Endothelial cell (in vitro differentiated cells): ENCODE measurements at regions not wholly inside any gene's neighbourhood (a gene's known extent, or its start where the extent isn't known, plus 50 kb on each side); places are given as distances from the start of the nearest gene placed in this dataset.
"Not testable (repeated sequence)": the region's sequence is repeated elsewhere in the genome, so short reads cannot be mapped to it uniquely, and the experiment has no call there.

Experiments
- DNase-seq: peaks from one replicate; pipeline ENCODE4 v3.0.0; 2021; ENCODE audit warnings: low spot score
- H3K27ac Mint-ChIP-seq: one replicate; pipeline ENCODE4 v1.8.0; 2021; ENCODE audit warnings: mixed read lengths, inconsistent platforms; ENCODE audit not compliant: unreplicated experiment
- H3K27me3 Mint-ChIP-seq: one replicate; pipeline ENCODE4 v1.8.0; 2021; ENCODE audit warnings: mild to moderate bottlenecking, moderate library complexity, mixed read lengths, inconsistent platforms; ENCODE audit not compliant: unreplicated experiment
- H3K36me3 Mint-ChIP-seq: one replicate; pipeline ENCODE4 v1.8.0; 2021; ENCODE audit warnings: mild to moderate bottlenecking, low read depth, mixed read lengths, inconsistent platforms; ENCODE audit not compliant: unreplicated experiment
- H3K4me1 Mint-ChIP-seq: one replicate; pipeline ENCODE4 v1.8.0; 2021; ENCODE audit warnings: mild to moderate bottlenecking, mixed read lengths, inconsistent platforms; ENCODE audit not compliant: unreplicated experiment
- H3K4me3 Mint-ChIP-seq: one replicate; pipeline ENCODE4 v1.8.0; 2021; ENCODE audit warnings: mild to moderate bottlenecking, mixed read lengths, inconsistent platforms; ENCODE audit not compliant: unreplicated experiment
- H3K9me3 Mint-ChIP-seq: one replicate; pipeline ENCODE4 v1.8.0; 2021; ENCODE audit warnings: mixed read lengths, inconsistent platforms; ENCODE audit not compliant: unreplicated experiment
- TF ChIP-seq, protein P1 (sequence below): fragments of 200-600 bp; sonication (generic); IDR thresholded peaks from one replicate; pipeline ENCODE4 v1.5.0; 2021; ENCODE audit warnings: antibody characterized with exemption; ENCODE audit not compliant: unreplicated experiment

DNA sequence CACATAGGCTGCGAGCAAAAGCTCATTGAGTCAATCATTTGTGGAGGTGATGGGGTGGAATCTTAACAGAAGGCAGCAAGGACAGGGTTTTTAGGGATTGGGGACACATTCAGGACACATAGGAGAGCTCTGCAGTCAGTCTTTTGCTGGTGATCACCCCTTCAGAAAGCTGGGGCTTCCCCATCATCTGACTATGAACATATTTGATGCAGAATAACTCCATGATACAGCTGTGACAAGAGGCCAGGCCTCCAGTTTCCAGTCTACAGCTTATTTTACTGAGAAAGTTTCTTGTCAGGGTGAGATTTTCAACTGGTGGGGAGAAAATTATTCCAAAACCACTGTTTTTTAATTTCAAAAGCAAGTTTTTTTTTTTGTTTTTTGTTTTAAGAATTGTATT, 134.2 kb downstream of the TMEM30B start:
- Mint-ChIP-seq H3K27ac (no peak overlapping the region), H3K4me1 (peaks cover 4% of the 10 kb centered on the region), H3K36me3 (peaks cover 18% of the 10 kb centered on the region), H3K4me3 (no peak overlapping the region), H3K9me3 (peaks cover 12% of the 10 kb centered on the region), H3K27me3 (peaks cover 2% of the 10 kb centered on the region)
- TF ChIP-seq, protein P1, sequence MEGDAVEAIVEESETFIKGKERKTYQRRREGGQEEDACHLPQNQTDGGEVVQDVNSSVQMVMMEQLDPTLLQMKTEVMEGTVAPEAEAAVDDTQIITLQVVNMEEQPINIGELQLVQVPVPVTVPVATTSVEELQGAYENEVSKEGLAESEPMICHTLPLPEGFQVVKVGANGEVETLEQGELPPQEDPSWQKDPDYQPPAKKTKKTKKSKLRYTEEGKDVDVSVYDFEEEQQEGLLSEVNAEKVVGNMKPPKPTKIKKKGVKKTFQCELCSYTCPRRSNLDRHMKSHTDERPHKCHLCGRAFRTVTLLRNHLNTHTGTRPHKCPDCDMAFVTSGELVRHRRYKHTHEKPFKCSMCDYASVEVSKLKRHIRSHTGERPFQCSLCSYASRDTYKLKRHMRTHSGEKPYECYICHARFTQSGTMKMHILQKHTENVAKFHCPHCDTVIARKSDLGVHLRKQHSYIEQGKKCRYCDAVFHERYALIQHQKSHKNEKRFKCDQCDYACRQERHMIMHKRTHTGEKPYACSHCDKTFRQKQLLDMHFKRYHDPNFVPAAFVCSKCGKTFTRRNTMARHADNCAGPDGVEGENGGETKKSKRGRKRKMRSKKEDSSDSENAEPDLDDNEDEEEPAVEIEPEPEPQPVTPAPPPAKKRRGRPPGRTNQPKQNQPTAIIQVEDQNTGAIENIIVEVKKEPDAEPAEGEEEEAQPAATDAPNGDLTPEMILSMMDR = no peak
- no peak for DNase-seq

DNA sequence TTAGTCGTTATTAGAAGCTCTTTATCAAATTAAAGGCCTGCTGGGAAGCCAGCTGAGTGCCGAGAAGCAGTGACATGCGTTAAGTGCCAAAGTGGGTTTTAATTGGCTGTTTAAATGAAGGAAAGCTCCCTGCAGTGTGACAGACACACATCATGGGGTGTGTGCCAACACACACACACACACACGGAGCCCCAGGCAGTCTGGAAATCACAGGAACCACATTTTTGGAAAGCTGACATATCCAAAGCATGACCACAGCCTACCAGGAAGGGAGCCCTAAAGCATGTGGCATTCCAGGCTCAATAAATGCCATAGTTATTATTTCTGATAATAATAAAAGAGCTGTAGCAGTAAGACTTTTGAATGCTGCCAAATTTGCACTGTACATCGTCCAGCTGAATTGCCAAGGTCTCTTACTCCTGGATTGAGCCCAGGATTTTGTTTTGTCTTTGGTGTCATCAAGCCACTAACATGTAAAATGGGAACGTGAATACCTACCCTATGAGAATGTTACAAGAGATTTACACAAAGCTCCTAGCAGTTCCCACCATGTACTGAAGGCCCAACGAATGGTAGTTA, 135.1 kb downstream of the TMEM30B start:
- no peak overlapping the region for H3K27ac Mint-ChIP-seq
- TF ChIP-seq, protein P1 = no peak
- H3K4me3 Mint-ChIP-seq = no peak overlapping the region
- H3K4me1 Mint-ChIP-seq = peaks cover 4% of the 10 kb centered on the region
- H3K27me3 Mint-ChIP-seq = peaks cover 2% of the 10 kb centered on the region
- DNase-seq = no peak
- peaks cover 12% of the 10 kb centered on the region for H3K9me3 Mint-ChIP-seq
- peaks cover 18% of the 10 kb centered on the region for H3K36me3 Mint-ChIP-seq

- TF ChIP-seq, protein P1 = no peak
- peaks cover 12% of the 10 kb centered on the region for H3K9me3 Mint-ChIP-seq
- H3K27ac Mint-ChIP-seq = no peak overlapping the region
- H3K36me3 Mint-ChIP-seq = peaks cover 18% of the 10 kb centered on the region
- H3K4me1 Mint-ChIP-seq = peaks cover 4% of the 10 kb centered on the region
- DNase-seq = no peak
- peaks cover 2% of the 10 kb centered on the region for H3K27me3 Mint-ChIP-seq
- H3K4me3 Mint-ChIP-seq = no peak overlapping the region
Measured at GRCh38 chr14:61145034-61145902, 135.9 kb downstream of the TMEM30B start.

- not testable (repeated sequence) for DNase-seq, H3K27me3 Mint-ChIP-seq, H3K27ac Mint-ChIP-seq, H3K4me3 Mint-ChIP-seq, H3K4me1 Mint-ChIP-seq
- Mint-ChIP-seq H3K9me3 (peaks cover 12% of the 10 kb centered on the region), H3K36me3 (peaks cover 18% of the 10 kb centered on the region)
Measured at GRCh38 chr14:61144117-61145033, 136.8 kb downstream of the TMEM30B start.

GRCh38 chr14:61140872-61141271, 140.3 kb downstream of the TMEM30B start:
- Mint-ChIP-seq H3K4me3 (no peak overlapping the region), H3K36me3 (peaks cover 22% of the 10 kb centered on the region), H3K4me1 (no peaks in the 10 kb centered on the region), H3K9me3 (peaks cover 27% of the 10 kb centered on the region), H3K27ac (no peak overlapping the region), H3K27me3 (peaks cover 5% of the 10 kb centered on the region)
- DNase-seq = no peak
- TF ChIP-seq, protein P1 = no peak
